Hepatocyte (in vitro differentiated cells): ENCODE measurements at regions not wholly inside any gene's neighbourhood (a gene's known extent, or its start where the extent isn't known, plus 50 kb on each side); places are given as distances from the start of the nearest gene placed in this dataset.

Experiments used
- CTCF ChIP-seq: fragments of 200-600 bp; sonication (generic); IDR thresholded peaks from 2 replicates; pipeline ENCODE4 v1.5.1; 2016; ENCODE audit warnings: antibody characterized with exemption, mild to moderate bottlenecking; ENCODE audit not compliant: poor library complexity
- EZH2 ChIP-seq: fragments of 200-600 bp; sonication (generic); IDR thresholded peaks from 2 replicates; pipeline ENCODE4 v1.6.1; 2016; ENCODE audit warnings: antibody characterized with exemption, mild to moderate bottlenecking, borderline replicate concordance
- EZH2phosphoT487 ChIP-seq: fragments of 200-600 bp; sonication (generic); IDR thresholded peaks from one replicate; pipeline ENCODE4 v1.6.1; 2018; ENCODE audit warnings: antibody characterized with exemption, mild to moderate bottlenecking, low read depth, moderate library complexity; ENCODE audit not compliant: unreplicated experiment, severe bottlenecking

- no peak for TF ChIP-seq EZH2
- no peak for TF ChIP-seq CTCF
- no peak for TF ChIP-seq EZH2phosphoT487
Observed at GRCh38 chr1:87399701-87400100, 71.0 kb downstream of the LMO4 start.
